GM18498 (cell line): ENCODE measurements at regions not wholly inside any gene's neighbourhood (a gene's known extent, or its start where the extent isn't known, plus 50 kb on each side); places are given as distances from the start of the nearest gene placed in this dataset.

ENCODE experiments used
- ATAC-seq: cut with Tn5 transposase; IDR thresholded peaks from one replicate; pipeline ENCODE4 v1.9.1; 2021; ENCODE audit warnings: mild to moderate bottlenecking, moderate library complexity; ENCODE audit not compliant: unreplicated experiment

GRCh38 chr5:91712718-91713117 lies 329.6 kb upstream of the ARRDC3 start:
- ATAC-seq = no peak

- ATAC-seq = no peak
Observed at GRCh38 chr5:91707521-91707841, 324.4 kb upstream of the ARRDC3 start.

- ATAC-seq = no peak
Observed at GRCh38 chr5:91706785-91707520, 323.8 kb upstream of the ARRDC3 start.

GRCh38 chr5:91703128-91703527 lies 320.0 kb upstream of the ARRDC3 start:
- ATAC-seq = no peak

GRCh38 chr5:91699429-91699828 lies 316.3 kb upstream of the ARRDC3 start:
- no peak for ATAC-seq

- no peak for ATAC-seq
Observed at GRCh38 chr5:91691592-91691991, 308.5 kb upstream of the ARRDC3 start.

- ATAC-seq = no peak
Observed at GRCh38 chr5:91690921-91691320, 307.8 kb upstream of the ARRDC3 start.

GRCh38 chr5:91687430-91687829 lies 304.3 kb upstream of the ARRDC3 start:
- ATAC-seq = no peak

GRCh38 chr5:91684625-91685024 lies 301.5 kb upstream of the ARRDC3 start:
- no peak for ATAC-seq

- ATAC-seq = no peak
Observed at GRCh38 chr5:91670563-91670962, 287.4 kb upstream of the ARRDC3 start.

- no peak for ATAC-seq
Observed at GRCh38 chr5:91670122-91670521, 287.0 kb upstream of the ARRDC3 start.

GRCh38 chr5:91668261-91668660 lies 285.1 kb upstream of the ARRDC3 start:
- ATAC-seq = no peak

- ATAC-seq = no peak
Observed at GRCh38 chr5:91652678-91653077, 269.6 kb upstream of the ARRDC3 start.

GRCh38 chr5:91651704-91652103 lies 268.6 kb upstream of the ARRDC3 start:
- no peak for ATAC-seq

GRCh38 chr5:91645347-91645746 lies 262.2 kb upstream of the ARRDC3 start:
- ATAC-seq = no peak

- ATAC-seq = no peak
Observed at GRCh38 chr5:91643797-91644196, 260.7 kb upstream of the ARRDC3 start.

- ATAC-seq = no peak
Observed at GRCh38 chr5:91642581-91642980, 259.5 kb upstream of the ARRDC3 start.

- ATAC-seq = no peak
Observed at GRCh38 chr5:91641730-91642350, 258.7 kb upstream of the ARRDC3 start.

- ATAC-seq = no peak
Observed at GRCh38 chr5:91639744-91640143, 256.6 kb upstream of the ARRDC3 start.

GRCh38 chr5:91638010-91638409 lies 254.9 kb upstream of the ARRDC3 start:
- ATAC-seq = no peak

- no peak for ATAC-seq
Observed at GRCh38 chr5:91635950-91636734, 253.0 kb upstream of the ARRDC3 start.

GRCh38 chr5:91632871-91633270 lies 249.8 kb upstream of the ARRDC3 start:
- ATAC-seq = no peak
